ENCODE measurements at regions not wholly inside any gene's neighbourhood (a gene's known extent, or its start where the extent isn't known, plus 50 kb on each side); places are given as distances from the start of the nearest gene placed in this dataset.

- TF ChIP-seq CTCF (IDR thresholded peaks at IDR 0.05) (no peak), REST (IDR thresholded peaks at IDR 0.05; ENCODE audit: insufficient read depth in 1 of 2, low read depth in 2 of 2, low read length in 1 of 2) (no peak), SIN3A (IDR thresholded peaks at IDR 0.05; ENCODE audit: borderline replicate concordance, insufficient read depth, low read depth, low read length) (no peak), TCF7L2 (IDR thresholded peaks at IDR 0.05; ENCODE audit: low read depth, low read length) (no peak), POLR2AphosphoS5 (IDR thresholded peaks at IDR 0.05; ENCODE audit: low read depth, low read length) (no peak)
Observed at GRCh38 chr12:17104801-17105200, 498.8 kb upstream of the LMO3 start.

Data from Panc1 (cell line).